ENCODE measurements at regions not wholly inside any gene's neighbourhood (a gene's known extent, or its start where the extent isn't known, plus 50 kb on each side); places are given as distances from the start of the nearest gene placed in this dataset.

GRCh38 chr2:155209696-155210450 lies 511.4 kb downstream of the KCNJ3 start:
- no peak for DNase-seq (ENCODE audit: low spot score)
- Mint-ChIP-seq H3K27me3 (ENCODE audit: low read depth) (peaks cover 11% of the 10 kb centered on the region), H3K36me3 (ENCODE audit: low read depth) (no peaks in the 10 kb centered on the region), H3K9me3 (ENCODE audit: low read depth) (peaks cover 3% of the 10 kb centered on the region), H3K4me1 (ENCODE audit: low read depth) (no peaks in the 10 kb centered on the region), H3K4me3 (ENCODE audit: unreplicated experiment) (no peak overlapping the region), H3K27ac (ENCODE audit: unreplicated experiment) (no peak overlapping the region)
- TF ChIP-seq CTCF (IDR thresholded peaks at IDR 0.05), result no peak

DNA sequence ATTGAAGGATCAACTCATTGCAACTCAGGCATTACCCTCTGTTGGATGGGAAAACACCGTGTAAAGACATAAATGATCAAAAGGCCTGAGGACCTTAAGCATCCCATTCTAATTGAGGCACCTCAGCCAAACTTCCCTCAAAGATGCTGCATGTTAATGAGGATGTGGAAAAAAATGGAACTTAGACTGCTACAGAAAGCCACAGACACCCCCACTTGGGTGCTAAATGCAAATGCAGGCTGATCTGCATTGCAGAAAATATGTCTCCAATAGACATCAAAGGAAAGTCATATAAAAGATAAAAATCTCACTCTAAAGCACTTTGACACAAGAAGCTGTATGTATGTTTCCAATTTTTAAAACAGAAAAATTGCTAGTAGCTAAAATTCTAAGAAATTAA lies 504.7 kb downstream of the KCNJ3 start:
- Mint-ChIP-seq H3K36me3 (ENCODE audit: low read depth) (no peaks in the 10 kb centered on the region), H3K4me1 (ENCODE audit: low read depth) (no peaks in the 10 kb centered on the region), H3K9me3 (ENCODE audit: low read depth) (peaks cover 3% of the 10 kb centered on the region), H3K4me3 (ENCODE audit: unreplicated experiment) (no peak overlapping the region), H3K27me3 (ENCODE audit: low read depth) (peaks cover 4% of the 10 kb centered on the region), H3K27ac (ENCODE audit: unreplicated experiment) (no peak overlapping the region)
- TF ChIP-seq CTCF (IDR thresholded peaks at IDR 0.05), result no peak
- no peak for DNase-seq (ENCODE audit: low spot score)

DNA sequence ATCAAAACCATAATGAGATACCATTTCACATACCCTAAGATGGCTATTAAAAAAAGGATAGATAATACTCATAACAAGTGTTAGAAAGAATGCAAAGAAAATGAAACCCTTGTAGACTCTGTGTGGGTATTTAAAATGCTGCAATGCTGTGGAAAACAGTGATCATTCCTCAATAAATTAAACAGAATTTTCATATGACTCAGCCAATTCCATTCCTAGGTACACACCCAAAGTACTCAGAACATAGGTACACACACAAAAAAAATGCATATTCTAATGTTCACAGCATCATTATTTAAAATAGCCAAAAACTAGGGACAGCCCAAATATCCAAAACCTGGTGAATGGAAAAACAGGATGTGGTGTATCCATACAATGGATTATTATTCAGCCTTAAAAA lies 502.3 kb downstream of the KCNJ3 start:
- Mint-ChIP-seq H3K27me3 (ENCODE audit: low read depth) (peaks cover 4% of the 10 kb centered on the region), H3K4me3 (ENCODE audit: unreplicated experiment) (no peak overlapping the region), H3K36me3 (ENCODE audit: low read depth) (no peaks in the 10 kb centered on the region), H3K4me1 (ENCODE audit: low read depth) (no peaks in the 10 kb centered on the region), H3K27ac (ENCODE audit: unreplicated experiment) (no peak overlapping the region), H3K9me3 (ENCODE audit: low read depth) (no peaks in the 10 kb centered on the region)
- TF ChIP-seq CTCF (IDR thresholded peaks at IDR 0.05), result no peak
- no peak for DNase-seq (ENCODE audit: low spot score)

GRCh38 chr2:155190342-155190741 lies 491.8 kb downstream of the KCNJ3 start:
- no peak for DNase-seq (ENCODE audit: low spot score)
- Mint-ChIP-seq H3K36me3 (ENCODE audit: low read depth) (no peaks in the 10 kb centered on the region), H3K27me3 (ENCODE audit: low read depth) (peaks cover 5% of the 10 kb centered on the region), H3K4me1 (ENCODE audit: low read depth) (no peaks in the 10 kb centered on the region), H3K4me3 (ENCODE audit: unreplicated experiment) (no peak overlapping the region), H3K9me3 (ENCODE audit: low read depth) (no peaks in the 10 kb centered on the region), H3K27ac (ENCODE audit: unreplicated experiment) (no peak overlapping the region)
- no peak for TF ChIP-seq CTCF (IDR thresholded peaks at IDR 0.05)

DNA sequence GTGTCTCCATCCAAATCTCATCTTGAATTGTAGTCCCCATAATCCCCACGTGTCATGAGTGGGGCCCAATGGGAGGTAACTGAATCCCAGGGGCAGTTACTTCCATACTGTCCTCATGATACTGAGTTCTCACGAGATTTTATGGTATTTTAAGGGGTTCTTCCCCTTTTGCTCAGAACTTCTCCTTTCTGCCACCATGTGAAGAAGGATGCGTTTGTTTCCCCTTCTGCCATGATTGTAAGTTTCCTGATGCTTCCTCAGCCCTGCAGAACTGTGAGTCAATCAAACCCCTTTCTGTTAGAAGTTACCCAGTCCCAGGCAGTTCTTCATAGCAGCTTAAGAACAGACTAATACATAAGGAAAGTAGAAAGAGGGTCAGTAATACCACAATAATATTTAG lies 480.4 kb downstream of the KCNJ3 start:
- no peaks in the 10 kb centered on the region for H3K4me1 Mint-ChIP-seq (ENCODE audit: low read depth)
- no peaks in the 10 kb centered on the region for H3K36me3 Mint-ChIP-seq (ENCODE audit: low read depth)
- H3K9me3 Mint-ChIP-seq (ENCODE audit: low read depth), result peaks cover 11% of the 10 kb centered on the region
- no peaks in the 10 kb centered on the region for H3K27me3 Mint-ChIP-seq (ENCODE audit: low read depth)
- no peak for DNase-seq (ENCODE audit: low spot score)
- no peak overlapping the region for H3K27ac Mint-ChIP-seq (ENCODE audit: unreplicated experiment)
- no peak for TF ChIP-seq CTCF (IDR thresholded peaks at IDR 0.05)
- H3K4me3 Mint-ChIP-seq (ENCODE audit: unreplicated experiment), result no peak overlapping the region

Data from chondrocyte (in vitro differentiated cells).